Dedifferentiated amniotic fluid mesenchymal stem cell (primary cell): ENCODE measurements at regions not wholly inside any gene's neighbourhood (a gene's known extent, or its start where the extent isn't known, plus 50 kb on each side); places are given as distances from the start of the nearest gene placed in this dataset.
"Not testable (repeated sequence)": the region's sequence is repeated elsewhere in the genome, so short reads cannot be mapped to it uniquely, and the experiment has no call there.

Experiments used
- DNase-seq: peaks from one replicate; pipeline ENCODE4 v3.0.0-alpha.2; 2016; ENCODE audit errors: extremely low spot score

DNA sequence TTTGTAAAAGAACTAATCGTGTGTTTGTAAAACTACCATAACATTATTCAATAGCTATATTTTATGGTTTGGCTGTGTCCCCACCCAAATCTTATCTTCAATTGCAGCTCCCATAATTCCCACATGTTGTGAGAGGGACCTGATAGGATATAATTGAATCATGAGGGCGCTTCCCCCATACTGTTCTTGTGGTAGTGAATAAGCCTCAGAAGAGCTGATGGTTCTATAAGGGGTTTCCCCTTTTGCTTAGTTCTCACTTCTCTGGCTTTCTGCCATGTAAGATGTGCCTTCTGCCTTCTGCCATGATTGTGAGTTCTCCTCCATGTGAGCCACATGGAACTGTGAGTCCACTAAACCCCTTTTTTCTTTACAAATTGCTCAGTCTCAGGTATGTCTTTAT, 1372.3 kb downstream of the AMY1C start:
- no peak for DNase-seq

DNA sequence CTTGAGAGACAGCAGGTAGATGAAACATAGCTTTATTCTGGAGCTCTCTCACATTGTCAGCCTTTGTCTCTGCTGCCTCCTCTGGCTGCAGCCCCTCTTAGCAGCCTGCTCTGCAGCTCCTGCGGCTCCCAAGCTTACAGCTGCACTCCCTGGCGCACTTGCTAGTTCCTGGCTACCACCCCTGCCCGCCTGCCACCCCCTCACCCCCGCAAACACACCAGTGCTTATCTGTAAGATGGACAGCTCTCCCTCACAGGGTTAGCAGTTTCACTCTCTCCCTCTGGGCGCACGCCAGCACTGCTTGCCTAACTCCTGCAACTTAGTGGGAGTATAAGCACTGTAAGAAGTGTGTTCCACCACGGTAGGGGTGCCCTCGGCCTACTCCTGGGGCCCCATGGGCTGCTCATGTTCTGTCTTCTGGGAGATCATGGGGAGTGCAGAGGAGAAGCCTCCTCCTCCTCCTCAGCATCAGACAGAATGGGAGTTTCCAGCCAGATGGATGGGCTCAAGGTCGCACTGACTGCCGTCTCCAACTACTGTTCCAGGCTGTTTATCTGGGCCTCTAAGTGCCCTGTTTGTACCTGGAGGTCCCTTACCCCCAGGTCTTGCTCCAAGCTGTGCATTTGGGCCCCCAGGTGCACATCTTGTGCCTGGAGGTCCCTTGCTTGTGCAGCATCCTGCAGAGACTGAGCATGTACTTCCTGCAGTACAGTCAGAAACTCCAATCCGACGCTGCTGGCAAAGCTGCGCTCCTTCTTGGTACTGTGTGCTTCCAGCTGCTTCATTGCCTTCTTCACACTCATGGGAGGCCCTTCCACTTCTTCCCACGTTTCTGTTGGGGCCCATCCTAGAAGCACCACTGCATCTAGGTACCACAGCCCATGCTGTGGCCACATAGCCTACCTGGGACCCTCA, 1388.1 kb downstream of the AMY1C start:
- no peak for DNase-seq

DNA sequence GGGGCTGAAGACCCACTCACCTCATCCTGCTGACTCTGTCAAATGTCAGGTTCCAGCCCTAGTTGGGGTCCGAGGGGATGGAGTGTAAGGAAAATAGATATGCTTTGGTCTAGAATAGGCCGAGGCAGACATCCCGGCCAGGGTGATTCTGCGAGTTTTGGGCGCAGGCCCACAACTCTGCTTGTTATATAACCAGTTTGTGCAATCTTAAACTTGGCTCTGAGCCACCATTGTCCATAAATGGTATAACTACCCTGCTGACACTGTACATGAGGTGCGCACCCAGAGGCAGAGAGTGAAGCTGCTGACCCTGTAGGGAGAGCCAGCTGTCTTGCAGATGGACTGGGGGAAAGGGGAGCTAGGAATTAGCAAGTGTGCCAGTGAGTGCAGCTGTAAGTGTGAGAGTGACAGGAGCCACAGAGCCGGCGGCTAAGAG, 1388.8 kb downstream of the AMY1C start:
- no peak for DNase-seq

DNA sequence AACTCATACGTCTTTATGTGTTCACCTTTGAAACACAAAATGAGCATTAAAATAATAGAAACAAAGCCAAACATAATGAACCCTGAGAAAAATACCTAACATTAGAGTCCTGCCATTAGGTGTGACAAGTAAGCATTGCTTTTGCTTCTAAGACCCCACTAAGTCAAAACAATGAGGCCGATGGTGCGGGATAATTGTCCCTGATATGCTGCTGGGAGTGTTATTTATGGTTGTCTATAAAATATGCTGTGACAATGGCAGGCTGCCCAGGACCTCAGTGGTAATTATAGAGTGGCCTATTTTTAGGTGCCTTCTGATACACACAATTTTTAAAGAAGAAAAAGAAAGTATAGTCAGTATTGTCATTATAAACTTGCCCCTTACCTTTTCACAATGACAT, 1423.1 kb downstream of the AMY1C start:
- DNase-seq, result no peak

DNA sequence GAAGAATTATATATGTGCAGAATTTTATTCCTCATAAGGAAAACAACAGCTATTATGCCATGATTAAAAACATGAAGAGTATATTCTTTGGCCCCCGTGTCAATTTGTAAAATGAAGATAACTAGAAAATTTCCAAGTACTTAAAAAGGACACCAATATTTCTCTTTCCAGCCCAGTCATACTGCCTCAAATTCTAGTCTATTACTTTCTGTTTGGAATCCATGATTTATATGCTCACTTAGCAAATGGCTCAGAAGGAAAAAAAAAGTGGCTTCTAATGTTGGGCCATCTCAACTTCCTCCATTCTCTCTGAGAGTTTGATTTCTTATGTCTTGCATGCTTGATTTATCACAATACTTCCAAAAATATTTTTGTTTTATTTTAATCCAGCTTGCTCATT, 1431.1 kb downstream of the AMY1C start:
- no peak for DNase-seq

DNA sequence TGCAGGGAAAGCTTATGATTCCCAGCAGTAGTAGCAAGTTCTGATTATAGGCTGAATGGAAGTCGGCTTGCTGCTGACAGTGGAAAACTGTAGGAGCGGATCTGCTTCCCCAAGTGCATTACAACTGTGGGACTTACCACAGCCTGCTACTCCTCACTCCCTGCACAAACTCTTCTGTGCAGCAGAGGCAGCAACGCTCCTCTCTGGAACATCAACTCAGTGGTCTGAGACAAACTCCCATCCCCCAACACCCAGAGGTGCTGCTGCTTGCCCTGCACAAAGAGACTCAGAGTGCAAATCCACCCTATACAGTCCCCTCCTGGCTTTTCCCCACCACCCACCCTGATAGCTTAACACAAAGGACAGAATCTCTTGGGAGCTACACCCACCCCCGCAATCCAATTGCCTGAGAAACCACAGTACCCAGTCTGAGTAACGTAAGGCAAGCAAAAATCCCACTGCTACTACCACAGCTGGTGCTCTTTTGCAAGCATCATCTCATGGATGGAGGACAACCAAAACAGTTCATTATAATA, 1455.2 kb downstream of the AMY1C start:
- no peak for DNase-seq

DNA sequence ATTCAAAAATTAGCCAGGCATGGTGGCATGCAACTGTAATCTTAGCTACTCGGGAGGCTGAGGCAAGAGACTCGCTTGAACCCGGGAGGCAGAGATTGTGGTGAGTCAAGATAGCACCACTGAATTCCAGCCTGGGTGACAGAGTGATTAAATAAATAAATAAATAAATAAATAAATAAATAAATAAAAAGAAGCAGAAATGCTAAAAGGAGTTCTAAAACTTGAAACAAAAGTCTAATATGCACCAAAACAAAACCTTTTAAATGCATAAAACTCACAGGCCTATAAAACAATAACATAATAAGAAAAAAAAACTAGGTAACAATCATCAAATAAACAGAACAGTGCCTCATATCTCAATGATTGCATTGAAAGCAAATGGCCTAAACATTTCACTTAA, 1458.9 kb downstream of the AMY1C start:
- DNase-seq, result no peak

DNA sequence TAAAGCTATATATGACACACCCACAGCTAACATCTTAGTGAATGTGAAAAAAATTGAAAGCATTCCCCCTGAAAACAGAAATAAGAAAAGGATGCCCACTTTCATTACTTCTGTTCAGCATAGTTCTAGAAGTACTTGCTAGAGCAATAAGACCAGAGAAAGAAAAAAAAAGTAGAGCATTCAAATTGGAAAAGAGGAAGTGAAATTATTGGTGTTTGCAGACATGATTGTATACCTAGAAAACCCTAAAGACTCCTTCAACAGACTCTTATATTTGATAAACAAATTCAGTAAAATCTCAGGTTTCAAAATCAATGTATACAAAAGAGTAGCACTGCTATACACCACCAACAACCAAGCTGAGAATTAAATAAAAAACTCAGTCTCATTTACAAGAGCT, 1461.0 kb downstream of the AMY1C start:
- DNase-seq, result no peak

DNA sequence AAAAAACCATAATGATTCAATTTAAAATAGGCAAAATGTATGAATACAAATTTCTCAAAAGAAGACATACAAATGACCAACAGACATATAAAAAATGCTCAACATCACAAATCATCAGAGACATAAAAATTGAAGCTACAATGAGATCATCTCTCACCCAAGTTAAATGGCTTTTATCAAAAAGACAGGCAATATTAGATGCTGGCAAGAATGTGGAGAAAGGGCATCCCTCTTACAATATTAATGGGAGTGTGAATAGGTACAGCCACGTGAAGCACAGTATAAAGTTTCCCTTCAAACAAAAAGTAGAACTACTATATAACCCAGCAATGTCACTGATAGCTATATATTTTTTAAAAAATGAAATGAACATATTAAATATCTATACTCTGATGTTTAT, 1481.7 kb downstream of the AMY1C start:
- DNase-seq, result no peak

DNA sequence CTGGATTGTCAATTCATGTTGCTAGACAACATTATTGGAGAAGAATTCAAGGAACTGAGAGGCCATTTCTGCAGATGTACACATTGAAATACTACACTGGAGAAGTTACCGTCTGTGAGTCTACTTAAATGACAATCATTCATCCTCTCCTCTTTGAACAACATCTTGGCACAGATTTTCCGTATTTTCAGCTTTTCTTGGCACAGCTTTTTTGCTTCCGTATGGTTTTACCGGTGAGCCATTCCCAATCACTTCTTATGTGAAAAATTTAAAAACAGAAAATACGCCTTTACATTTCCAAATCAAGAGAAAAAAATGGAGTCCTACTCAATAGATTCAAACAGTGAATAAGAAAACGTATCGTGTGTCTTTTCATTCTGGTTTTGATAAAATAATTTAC, 1493.7 kb downstream of the AMY1C start:
- DNase-seq, result no peak

DNA sequence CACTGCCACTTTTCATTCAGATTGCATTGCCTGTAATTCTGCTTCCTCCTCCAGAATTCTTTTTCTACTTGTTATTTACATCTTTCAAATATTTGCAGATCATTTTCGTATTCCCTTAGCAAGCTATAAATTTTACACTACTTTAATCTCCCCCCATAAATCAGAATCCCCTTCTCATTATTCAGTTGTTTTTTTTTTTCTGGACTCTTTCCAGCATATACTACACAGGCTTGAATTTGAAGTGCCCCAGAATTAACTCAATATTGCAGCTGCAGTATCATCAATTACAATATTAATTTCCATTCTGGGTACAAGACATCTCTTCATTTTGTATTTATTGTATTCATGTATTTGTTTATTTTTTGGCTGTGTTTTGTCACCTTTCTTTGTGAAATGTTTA, 1494.3 kb downstream of the AMY1C start:
- no peak for DNase-seq

DNA sequence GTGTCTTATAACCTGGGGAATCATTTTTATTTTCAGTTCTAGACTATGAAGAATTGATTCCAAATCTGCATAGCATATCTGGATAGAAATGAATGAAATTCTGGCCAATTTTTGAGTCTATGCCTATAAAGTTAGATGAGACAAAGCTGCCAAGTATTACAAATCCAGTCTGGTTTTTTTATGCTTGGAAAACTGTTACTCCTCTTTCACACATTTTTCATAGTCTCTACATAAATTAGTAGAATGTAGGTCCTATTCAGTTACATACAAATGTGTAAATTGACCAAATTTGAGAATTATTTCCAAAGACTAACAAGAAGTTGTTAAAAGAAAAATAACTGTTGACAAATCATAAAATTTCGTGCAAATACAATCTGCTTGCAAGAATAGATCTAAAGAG, 1505.2 kb downstream of the AMY1C start:
- DNase-seq, result no peak

DNA sequence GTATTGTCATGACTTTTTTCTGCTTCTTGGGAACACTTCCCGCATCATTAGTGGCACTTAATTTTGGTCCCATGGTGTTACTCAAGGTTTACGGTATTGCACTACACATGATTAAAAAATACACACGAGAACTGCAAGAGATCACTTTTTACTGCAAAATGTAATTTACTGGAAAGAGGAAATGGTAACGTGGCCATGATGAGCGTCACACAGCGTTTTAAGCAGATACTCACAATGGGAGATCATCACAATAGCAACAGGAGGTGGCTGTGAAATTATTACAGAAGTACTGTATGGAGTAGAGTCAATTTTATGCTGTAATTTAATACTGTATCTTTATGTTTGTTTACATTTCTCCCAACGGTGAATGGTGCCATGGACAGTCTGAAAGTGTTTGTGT, 1510.3 kb downstream of the AMY1C start:
- no peak for DNase-seq

DNA sequence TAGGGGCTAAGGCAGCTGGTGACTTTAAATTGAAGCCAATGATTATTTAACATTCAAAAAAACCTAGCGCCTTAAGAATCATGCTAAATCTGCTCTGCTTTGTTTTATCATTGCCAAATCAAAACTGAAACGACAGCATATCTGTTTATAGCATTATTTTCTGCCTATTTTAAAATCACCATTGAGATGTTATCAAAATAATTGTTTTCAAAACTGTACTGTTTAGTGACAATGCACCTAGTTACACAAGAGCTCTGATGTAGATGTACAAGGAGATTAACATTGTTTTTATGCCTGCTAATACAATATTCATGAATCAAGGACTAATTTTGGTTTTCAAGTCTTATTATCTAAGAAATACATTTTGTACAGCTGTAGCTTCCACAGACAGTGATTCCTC, 1521.3 kb downstream of the AMY1C start:
- DNase-seq, result no peak

DNA sequence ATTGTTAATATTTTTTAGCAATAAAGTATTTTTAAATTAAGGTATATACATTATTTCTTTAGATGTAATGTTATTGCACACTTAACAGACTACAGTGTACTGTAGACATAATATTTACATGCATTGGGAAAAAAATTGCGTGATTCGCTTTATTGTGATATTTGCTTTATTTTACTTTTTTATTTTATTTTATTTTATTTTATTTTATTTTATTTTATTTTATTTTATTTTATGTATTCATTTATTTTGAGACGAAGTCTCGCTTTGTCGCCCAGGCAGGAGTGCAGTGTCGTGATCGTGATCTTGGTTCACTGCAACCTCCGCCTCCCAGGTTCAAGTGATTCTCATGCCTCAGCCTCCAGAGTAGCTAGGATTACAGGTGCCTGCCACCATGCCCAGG, 1522.7 kb downstream of the AMY1C start:
- DNase-seq, result not testable (repeated sequence)

DNA sequence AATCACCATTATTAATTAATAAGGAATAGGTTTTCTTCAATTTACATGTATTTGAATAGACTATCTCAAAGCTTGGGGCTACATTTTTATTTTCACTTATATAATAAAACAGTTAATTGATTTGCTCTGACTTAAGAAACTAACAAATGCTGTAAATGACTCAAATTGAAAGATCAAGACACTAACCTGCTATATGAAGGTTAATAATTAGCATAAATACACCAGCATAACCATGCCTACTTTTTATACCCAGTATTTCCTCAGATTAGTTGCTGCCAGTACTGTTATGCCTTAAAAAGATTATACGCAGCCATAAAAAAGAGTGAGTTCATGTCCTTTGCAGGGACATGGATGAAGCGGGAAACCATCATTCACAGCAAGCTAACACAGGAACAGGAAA, 1545.1 kb downstream of the AMY1C start:
- no peak for DNase-seq

DNA sequence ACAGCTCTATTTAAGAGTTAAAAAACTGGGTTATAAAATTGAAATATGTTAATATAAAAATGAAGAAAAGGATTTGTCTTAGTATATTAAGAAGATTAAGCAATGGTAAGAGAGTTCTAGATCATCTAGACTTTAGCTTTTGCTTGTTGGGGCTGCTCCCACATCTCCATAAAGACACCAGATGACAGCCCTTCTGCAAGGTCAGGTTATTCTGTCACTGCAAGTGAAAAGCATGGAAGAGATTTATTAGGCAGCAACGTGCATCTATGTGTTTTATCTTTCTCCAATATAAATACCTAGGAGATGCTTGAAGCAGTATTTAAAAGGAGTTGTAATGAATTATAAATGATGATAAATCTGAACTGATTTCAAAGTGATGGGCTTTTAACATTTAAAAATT, 1560.4 kb downstream of the AMY1C start:
- DNase-seq, result no peak

DNA sequence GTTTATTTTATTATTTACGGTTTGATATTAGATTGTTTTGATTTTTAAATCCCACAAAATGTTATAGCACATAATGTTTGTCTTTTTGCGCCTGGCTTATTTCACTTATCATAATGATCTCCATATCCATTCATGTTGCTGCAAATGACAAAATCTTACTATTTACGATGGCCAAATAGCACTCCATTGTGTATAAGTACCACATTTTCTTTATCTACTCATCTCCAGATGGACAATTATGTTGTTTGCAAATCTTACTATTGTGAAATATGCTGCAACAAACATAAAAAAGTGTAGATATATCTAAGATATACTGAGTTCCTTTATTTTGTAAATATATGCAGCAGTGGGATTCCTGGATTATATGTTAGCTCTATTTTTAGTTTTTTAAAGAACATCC, 1568.3 kb downstream of the AMY1C start:
- DNase-seq, result no peak

DNA sequence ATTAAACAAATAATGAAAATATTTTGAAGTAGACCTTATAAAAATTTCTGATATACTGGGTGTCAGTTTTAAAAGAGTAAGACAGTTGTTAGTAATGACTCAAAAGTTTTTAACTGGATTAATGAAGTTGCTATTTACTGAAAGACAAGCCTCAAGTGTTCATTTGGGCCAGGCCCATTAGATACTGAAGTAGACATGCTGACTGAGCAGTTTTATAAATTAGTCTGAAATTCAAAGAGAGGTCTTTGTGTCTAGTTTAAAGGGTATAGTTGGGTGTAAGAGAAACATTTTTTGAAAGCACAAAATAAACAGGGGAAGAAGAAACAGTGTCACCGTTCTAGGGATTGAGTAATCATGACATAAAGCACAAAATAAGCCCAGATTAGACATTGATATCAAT, 1577.2 kb downstream of the AMY1C start:
- DNase-seq, result no peak

DNA sequence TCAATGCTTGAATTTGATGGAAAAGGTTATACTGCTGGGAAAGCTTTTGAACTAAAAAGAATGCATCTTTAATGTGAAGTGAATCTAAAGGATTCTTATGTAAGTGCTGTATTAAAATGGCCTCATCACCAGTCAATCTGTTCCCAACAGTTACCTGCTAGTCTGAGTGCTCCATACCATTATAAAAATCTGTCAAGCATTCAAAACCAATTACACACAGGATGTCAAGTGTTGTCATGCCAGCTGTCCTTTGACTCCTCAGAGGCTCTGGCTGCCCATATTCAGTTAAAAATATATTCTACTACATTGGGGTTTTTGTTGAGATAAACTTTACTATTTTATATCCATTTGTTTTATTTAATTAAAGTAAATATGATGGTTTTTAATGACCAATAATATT, 1587.7 kb downstream of the AMY1C start:
- DNase-seq, result no peak

DNA sequence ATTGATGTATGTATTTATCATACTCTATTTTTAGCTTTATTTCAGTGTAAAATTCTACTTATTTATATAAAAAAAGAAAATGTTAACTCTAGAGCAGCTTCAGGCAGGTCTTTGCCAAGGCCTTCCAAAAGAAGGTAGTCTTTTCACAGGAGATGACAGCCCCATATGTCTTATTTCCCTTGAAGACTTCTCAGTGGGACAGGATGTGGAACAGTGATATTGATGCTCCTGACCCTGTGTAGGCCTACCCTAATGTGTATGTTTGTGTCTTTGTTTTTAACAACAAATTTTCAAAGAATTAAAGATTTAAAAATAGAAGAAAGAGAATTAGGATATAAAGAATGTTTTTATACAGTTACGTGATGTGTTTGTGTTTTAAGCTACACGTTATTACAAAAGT, 1593.6 kb downstream of the AMY1C start:
- DNase-seq, result no peak

DNA sequence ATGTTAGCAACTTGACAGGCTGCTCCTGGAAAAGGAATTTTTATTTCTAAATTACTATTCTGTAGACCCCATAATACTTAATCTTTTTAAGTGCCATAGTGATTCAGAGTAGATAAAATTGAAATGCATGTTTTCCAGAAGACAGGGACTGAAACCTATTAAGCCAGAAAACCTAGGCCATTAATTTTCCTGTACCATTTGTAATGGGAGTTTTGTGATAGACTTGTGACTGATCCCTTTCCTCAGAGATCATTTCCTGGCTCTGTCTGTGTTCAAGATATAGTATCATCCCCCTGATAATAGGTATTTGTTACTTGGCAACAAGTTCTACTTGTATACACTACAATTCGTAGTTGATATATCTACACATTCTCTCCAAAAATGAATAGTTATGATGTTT, 1609.8 kb downstream of the AMY1C start:
- DNase-seq, result no peak

DNA sequence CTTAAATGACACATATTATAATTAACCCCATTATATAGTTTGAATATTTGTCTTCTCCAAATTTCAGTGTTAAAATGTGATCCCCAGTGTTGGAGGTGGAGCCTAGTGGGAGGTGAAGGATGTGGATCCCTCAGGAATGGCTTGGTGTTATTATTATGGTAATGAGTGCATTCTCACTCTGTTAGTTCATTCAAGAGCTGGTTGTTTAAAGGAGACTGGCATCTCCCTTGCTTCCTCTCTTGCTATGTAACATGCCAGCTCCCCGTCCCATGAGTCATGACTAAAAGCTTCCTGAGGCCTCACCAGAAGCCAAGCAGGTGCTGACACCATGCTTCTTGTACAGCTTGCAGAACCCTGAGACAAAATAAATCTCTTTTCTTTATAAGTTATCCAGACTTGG, 1612.7 kb downstream of the AMY1C start:
- no peak for DNase-seq

DNA sequence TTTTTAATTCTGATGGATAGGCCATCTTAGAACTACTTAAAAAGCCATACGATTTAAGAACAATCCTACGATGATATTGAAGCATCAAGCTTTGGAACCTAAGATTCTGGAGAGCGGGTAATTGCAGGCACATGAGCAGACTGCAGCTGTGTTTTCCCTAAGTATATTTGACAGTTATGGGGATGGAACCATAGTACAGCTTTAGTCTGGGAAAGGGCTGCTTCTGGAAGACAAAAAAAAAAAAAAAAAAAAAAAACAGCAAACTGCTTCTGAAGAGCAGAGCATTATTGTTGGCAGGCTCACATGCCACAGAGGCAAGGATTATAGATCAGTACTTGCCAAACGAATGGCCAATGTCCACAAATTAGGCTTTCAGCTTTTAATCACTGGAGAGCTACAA, 1618.7 kb downstream of the AMY1C start:
- no peak for DNase-seq
